Gastrocnemius medialis (tissue), 4 donors: ENCODE measurements at regions not wholly inside any gene's neighbourhood (a gene's known extent, or its start where the extent isn't known, plus 50 kb on each side); places are given as distances from the start of the nearest gene placed in this dataset.

ENCODE experiments used
- ATAC-seq, 2 donors: fragments of 150-250 bp; one replicate each; pipeline ENCODE4 v1.9.1; 2016
- DNase-seq, 2 donors: peaks; one replicate each; pipeline ENCODE4 v3.0.0-alpha.2; 2019
- H3K27ac ChIP-seq, 4 donors: fragments of 200-600 bp; sonication (generic); 1 replicate in 1 of 4; 2 replicates in 3 of 4; pipeline ENCODE4 v1.5.1; 2016 to 2018; ENCODE audit warnings: mild to moderate bottlenecking in 2 of 4, moderate library complexity in 1 of 4
- H3K27me3 ChIP-seq, 3 donors: fragments of 200-600 bp; sonication (generic) in 2 of 3; 1 replicate in 1 of 3; 2 replicates in 2 of 3; pipeline versions ENCODE4 v1.5.1 to v1.6.0; 2016 to 2019; ENCODE audit warnings: mild to moderate bottlenecking in 1 of 3, moderate library complexity in 1 of 3
- H3K36me3 ChIP-seq, 2 donors: fragments of 200-600 bp; sonication (generic) in 1 of 2; one replicate each; pipeline ENCODE4 v1.5.1; 2017 to 2018
- H3K4me1 ChIP-seq, 2 donors: fragments of 200-600 bp; sonication (generic) in 1 of 2; one replicate each; pipeline ENCODE4 v1.5.1; 2016 to 2017; ENCODE audit warnings: mild to moderate bottlenecking in 2 of 2
- H3K4me3 ChIP-seq, 4 donors: fragments of 200-600 bp; sonication (generic) in 3 of 4; 1 replicate in 1 of 4; 2 replicates in 3 of 4; pipeline ENCODE4 v1.5.1; 2016 to 2019; ENCODE audit warnings: mild to moderate bottlenecking in 2 of 4
- H3K9me3 ChIP-seq, 3 donors: fragments of 200-600 bp; sonication (generic) in 2 of 3; 1 replicate in 1 of 3; 2 replicates in 2 of 3; pipeline ENCODE4 v1.5.1; 2016 to 2019
- CTCF ChIP-seq, 5 experiments: fragments of 450-650 bp in 3 of 5; fragments of 200-600 bp in 2 of 5; sonication (generic) in 2 of 5; IDR thresholded peaks in 4 of 5; conservative IDR thresholded peaks in 1 of 5; 1 replicate in 4 of 5; 2 replicates in 1 of 5; pipeline ENCODE4 v1.5.1; 2016 to 2019; ENCODE audit warnings: antibody characterized with exemption in 5 of 5, mild to moderate bottlenecking in 3 of 5, moderate library complexity in 3 of 5
- POLR2A ChIP-seq, 2 donors: fragments of 450-650 bp; IDR thresholded peaks; one replicate each; pipeline ENCODE4 v1.6.1; 2017; ENCODE audit warnings: antibody characterized with exemption in 2 of 2, mild to moderate bottlenecking in 2 of 2, moderate library complexity in 2 of 2
- in situ Hi-C, 4 donors: fragments of 200-750 bp; cut with MboI; loops; one replicate each; pipeline versions ENCODE4 v1.15.0 to v1.8.0; 2017; ENCODE audit warnings: low sequenced_read_pairs in 4 of 4
- intact Hi-C: fragments of 100-400 bp; cut with DNase I; formaldehyde crosslinking; loops from one replicate; pipeline ENCODE4 v1.15.1; 2023; ENCODE audit warnings: low total_unique reads

GRCh38 chr6:53999088-53999755 is 112.0 kb upstream of the MLIP start:
- no peak for ATAC-seq
- Histone ChIP-seq H3K4me1 (peaks cover 4 to 9% of the 10 kb centered on the region in 2 donors), H3K27ac (no peak overlapping the region), H3K9me3 (no peaks in the 10 kb centered on the region), H3K36me3 (no peaks in the 10 kb centered on the region), H3K4me3 (no peak overlapping the region), H3K27me3 (no peaks in the 10 kb centered on the region)
- intact Hi-C loops (no loop called here), in situ Hi-C loops (loop anchor here in 3 of 4 donors (25.0 kb wide), 3 partner anchors 263 to 1238 kb away; no protein-coding TSS in a partner anchor)
- no peak for DNase-seq
- TF ChIP-seq POLR2A (IDR thresholded peaks at IDR 0.05) (no peak), CTCF (IDR thresholded peaks at IDR 0.05 in 4 of 5, conservative IDR thresholded peaks at IDR 0.05 in 1 of 5) (no peak)

GRCh38 chr6:54002116-54002515 is 109.1 kb upstream of the MLIP start:
- intact Hi-C loops (no loop called here), in situ Hi-C loops (no loop called here)
- ATAC-seq, result peak in 1 of 2 donors; percentile 5

GRCh38 chr6:54003316-54003715 is 107.9 kb upstream of the MLIP start:
- in situ Hi-C loops, result no loop called here
- ATAC-seq, result no peak
- intact Hi-C loops, result no loop called here
- Histone ChIP-seq H3K36me3 (no peaks in the 10 kb centered on the region), H3K27ac (no peak overlapping the region), H3K4me1 (peaks cover 4 to 7% of the 10 kb centered on the region in 2 donors), H3K27me3 (no peaks in the 10 kb centered on the region), H3K9me3 (no peaks in the 10 kb centered on the region), H3K4me3 (no peak overlapping the region)
- no peak for TF ChIP-seq POLR2A (IDR thresholded peaks at IDR 0.05)
- no peak for DNase-seq

More at GRCh38 chr6:54002116-54002515, 109.1 kb upstream of the MLIP start:
- H3K27ac ChIP-seq, result no peak overlapping the region
- peaks cover 4 to 9% of the 10 kb centered on the region in 2 donors for H3K4me1 ChIP-seq
- no peak overlapping the region for H3K4me3 ChIP-seq
- no peaks in the 10 kb centered on the region for H3K36me3 ChIP-seq
- H3K9me3 ChIP-seq, result no peaks in the 10 kb centered on the region
- no peaks in the 10 kb centered on the region for H3K27me3 ChIP-seq
- DNase-seq, result no peak
- TF ChIP-seq POLR2A (IDR thresholded peaks at IDR 0.05), result no peak

GRCh38 chr6:54008589-54008988 is 102.7 kb upstream of the MLIP start:
- no peak for ATAC-seq
- intact Hi-C loops (no loop called here), in situ Hi-C loops (no loop called here)

GRCh38 chr6:54009052-54009654 is 102.1 kb upstream of the MLIP start:
- peaks cover 21 to 32% of the 10 kb centered on the region in 2 donors for H3K4me1 ChIP-seq
- H3K27ac ChIP-seq, result peak overlapping the region; percentile 85 to 89 (median 88)
- no peaks in the 10 kb centered on the region for H3K27me3 ChIP-seq
- no peak for ATAC-seq
- no peaks in the 10 kb centered on the region for H3K36me3 ChIP-seq
- no peak for DNase-seq
- intact Hi-C loops, result no loop called here
- H3K4me3 ChIP-seq, result no peak overlapping the region
- no peaks in the 10 kb centered on the region for H3K9me3 ChIP-seq
- TF ChIP-seq POLR2A (IDR thresholded peaks at IDR 0.05) (no peak), CTCF (IDR thresholded peaks at IDR 0.05 in 4 of 5, conservative IDR thresholded peaks at IDR 0.05 in 1 of 5) (no peak)
- in situ Hi-C loops, result no loop called here

More at GRCh38 chr6:54008589-54008988, 102.7 kb upstream of the MLIP start:
- no peak for DNase-seq
- Histone ChIP-seq H3K4me1 (peaks cover 18 to 26% of the 10 kb centered on the region in 2 donors), H3K27ac (peak overlapping the region in 3 of 4 donors; percentile 85 to 89 (median 89)), H3K9me3 (no peaks in the 10 kb centered on the region), H3K27me3 (no peaks in the 10 kb centered on the region), H3K4me3 (no peak overlapping the region), H3K36me3 (no peaks in the 10 kb centered on the region)
- TF ChIP-seq CTCF (IDR thresholded peaks at IDR 0.05 in 4 of 5, conservative IDR thresholded peaks at IDR 0.05 in 1 of 5), result no peak
- no peak for TF ChIP-seq POLR2A (IDR thresholded peaks at IDR 0.05)
